GM18517 (cell line): ENCODE measurements at regions not wholly inside any gene's neighbourhood (a gene's known extent, or its start where the extent isn't known, plus 50 kb on each side); places are given as distances from the start of the nearest gene placed in this dataset.

Experiments used
- ATAC-seq: cut with Tn5 transposase; IDR thresholded peaks from one replicate; pipeline ENCODE4 v1.9.1; 2021; ENCODE audit warnings: mild to moderate bottlenecking, moderate library complexity; ENCODE audit not compliant: unreplicated experiment

DNA sequence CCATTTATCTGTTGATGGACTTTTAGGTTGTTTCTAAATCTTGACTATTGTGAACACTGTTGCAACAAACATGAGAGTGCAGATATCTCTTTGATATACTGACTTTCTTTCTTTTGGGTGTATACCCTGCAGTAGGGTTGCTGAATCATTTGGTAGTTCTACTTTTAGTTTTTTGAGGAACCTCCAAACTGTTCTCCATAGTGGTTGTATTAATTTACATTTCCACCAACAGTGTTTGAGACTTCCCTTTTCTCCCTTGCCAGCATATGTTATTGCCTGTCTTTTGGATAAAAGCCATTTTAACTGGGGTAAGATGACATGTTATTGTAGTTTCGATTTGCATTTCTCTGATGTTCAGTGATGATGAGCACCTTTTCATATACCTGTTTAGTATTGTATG, 330.0 kb downstream of the DDX10 start:
- ATAC-seq: no peak

DNA sequence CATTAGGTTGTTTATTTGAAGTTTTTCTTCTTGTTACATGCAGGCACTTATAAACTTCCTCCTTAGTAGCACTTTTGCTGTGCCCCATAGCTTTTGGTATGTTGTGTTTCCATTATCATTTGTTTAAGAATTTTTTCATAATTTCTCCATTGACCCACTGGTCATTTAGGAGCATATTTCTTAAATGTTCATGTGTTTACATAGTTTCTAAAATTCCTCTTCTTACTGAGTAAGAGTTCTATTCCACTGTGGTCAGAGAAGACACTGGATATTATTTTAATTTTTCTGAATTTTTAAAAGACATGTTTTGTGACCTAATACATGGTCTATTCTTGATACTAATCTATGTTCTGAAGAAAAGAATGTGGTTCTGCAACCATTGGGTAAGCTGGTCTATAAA, 333.0 kb downstream of the DDX10 start:
- ATAC-seq: no peak

DNA sequence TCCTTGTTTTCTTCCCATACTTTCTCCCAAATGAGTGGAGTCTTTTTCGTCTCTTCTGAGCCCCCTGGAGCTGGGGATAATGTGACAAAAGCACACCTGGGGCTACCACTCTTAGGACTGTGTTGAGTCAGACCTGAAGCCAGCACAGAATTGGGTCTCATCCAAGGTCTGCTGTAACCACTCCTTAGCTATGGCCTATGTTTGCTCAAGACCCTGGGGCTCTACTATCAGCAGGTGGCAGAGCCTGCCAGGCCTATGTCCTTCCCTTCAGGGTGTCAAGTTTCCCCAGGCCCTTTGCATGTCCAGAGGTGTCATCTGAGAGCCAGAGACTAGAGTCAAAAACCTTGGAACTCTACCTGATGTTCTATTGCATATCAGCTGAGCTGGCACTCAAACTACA, 335.7 kb downstream of the DDX10 start:
- ATAC-seq: no peak

DNA sequence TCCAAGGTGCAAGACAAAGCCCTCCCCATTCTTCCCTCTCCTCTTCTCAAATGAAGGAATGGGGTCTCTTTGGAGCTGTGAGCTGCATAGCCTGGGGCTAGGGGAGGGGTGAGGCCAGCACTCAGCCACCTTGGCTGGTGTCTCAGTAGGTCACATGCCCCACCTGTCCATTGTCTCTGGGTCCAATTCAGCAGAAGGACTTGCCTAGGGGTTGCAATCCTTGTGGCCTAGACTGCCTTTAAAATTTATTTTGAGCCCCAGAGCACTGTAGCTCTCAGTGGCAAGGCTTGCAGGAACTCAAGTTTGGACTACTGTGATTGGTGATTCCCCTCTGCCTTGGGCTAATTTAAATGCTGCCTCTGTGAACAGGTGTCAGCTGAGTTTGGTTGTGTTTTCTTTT, 336.7 kb downstream of the DDX10 start:
- no peak for ATAC-seq

DNA sequence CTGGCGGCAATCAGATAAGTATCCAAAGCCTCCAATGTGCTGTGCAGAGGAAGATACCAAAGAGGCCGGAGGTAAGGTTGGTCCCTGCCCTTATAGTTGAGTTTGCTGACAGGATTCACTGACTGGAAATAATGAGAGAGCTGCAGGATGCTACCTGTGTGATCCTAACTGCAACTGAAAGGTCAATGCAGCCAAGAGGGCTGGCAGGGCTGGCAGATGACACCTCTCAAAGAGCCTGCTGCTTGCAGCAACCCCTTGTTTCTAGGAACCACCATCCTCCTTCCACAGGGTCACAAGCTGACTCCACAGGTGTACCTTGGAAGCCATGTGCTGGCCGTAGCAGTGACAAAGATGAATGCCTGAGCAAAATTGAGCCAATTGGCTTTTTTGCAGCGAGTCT, 348.1 kb downstream of the DDX10 start:
- no peak for ATAC-seq

DNA sequence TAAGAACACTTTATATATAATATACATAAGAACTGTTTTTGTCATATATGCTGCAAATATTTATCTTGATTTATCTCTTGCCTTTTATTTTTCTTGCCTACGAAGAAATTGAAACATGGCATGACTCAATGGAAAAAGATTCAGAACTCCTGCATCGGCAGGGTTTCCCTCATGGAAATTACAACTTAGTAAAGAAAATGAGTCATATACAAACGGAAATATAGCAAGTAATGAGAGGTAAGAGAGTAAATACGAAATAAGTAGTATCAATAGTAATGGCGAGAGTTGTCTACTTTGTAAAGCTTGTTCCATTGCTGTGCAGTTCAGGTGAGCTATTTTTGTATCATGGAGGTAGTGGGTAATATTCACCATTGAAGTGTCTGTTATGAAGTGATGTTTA, 350.4 kb downstream of the DDX10 start:
- no peak for ATAC-seq

DNA sequence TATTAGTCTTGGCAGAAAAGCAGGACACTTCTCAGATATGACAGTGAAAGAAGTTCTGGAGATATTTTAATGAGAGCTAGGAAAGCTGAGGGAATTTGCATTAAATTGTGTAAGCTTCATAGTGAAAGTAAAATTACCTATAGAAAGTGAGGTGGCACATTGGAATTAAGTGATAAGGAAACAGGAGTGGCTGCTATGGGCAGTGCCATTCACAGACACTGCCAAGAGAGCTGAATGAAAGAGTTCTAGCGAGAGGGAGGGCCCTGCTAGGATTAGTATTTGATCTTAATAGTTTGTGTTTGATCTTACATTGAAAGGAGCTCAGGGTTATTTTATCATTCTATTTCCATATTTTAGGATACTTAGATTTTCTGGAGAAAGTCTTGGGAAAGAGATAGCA, 351.9 kb downstream of the DDX10 start:
- ATAC-seq: no peak

DNA sequence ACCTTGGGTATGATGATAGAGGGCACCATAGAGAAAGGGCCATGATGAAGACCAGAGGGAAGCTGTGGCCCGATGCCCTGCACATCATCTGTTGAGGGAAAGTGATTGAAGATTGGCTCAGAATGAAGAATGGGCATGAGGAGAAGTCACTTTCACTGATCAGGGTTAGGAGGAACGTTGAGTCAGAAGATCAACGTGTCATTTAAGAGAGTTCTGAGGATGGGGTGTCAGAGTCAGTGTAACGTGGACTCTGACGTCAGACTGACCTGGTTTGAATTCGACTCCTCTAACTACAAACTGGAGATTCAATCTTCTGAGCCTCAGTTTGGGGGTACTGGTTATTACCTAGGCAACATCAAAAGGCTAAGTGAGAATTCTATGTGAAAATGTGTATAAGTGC, 352.6 kb downstream of the DDX10 start:
- ATAC-seq: no peak

DNA sequence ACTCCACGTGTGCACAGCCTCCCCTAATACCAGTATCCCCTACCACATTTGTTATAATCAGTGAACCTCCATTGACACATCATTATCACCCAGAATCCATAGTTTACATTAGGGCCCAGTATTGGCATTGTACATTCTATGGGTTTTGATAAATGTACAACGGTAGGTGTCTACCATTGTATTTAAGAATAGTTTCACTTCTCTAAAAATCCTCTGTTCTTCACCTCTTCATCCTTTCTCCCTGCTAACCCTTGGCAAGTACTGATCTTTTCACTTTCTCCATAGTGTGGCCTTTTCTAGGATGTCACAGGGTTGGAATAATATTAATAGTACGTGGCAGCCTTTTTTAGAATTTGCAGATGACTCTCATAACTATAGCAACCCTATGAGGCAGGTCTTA, 353.8 kb downstream of the DDX10 start:
- no peak for ATAC-seq

DNA sequence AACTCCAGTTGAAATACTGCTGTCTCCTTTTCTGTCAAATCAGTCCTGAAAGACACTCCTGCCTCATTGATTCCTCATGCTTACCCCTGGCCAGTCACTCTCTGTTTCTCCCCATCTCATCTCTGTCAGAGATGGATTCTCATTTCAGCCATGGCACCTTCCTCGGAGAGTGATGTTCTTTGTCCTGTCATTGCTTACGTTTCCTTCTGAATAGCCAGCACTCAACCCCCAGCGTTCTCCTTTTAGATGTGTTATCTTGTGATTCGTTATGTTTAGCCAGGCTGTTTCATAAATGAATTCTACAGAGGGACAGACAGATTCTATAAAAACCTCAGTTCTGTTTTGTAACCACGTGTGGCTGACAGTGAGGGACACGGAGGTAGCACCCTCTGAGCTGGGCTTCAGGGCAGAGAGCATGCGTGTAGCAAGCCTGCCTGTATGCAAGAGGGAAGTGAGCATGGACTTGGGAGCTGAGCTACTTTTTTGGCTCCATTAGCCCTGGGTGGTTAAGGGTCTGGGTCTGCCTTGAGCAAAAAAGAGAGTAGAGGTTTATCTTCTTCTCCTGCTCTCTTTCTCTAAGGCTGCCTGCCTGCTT, 354.6 kb downstream of the DDX10 start:
- ATAC-seq: no peak

DNA sequence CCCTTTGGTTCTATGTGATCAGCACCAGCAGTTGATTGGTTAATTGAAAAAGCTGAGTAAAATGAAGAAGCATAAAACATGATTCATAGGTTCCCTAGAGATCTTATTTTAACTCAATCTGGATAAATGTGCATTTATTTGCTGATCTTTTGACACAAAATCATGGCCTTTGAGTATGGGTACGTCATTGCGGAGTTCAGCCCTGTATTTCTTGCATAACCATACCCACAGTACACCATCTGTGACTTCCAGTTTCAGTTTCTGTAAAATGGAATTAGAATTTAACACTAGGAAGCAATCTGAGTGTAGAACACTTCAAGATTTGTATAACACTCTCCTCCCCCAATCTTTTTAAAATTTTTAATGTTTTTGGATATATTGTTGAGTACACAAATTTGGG, 358.2 kb downstream of the DDX10 start:
- ATAC-seq: no peak

DNA sequence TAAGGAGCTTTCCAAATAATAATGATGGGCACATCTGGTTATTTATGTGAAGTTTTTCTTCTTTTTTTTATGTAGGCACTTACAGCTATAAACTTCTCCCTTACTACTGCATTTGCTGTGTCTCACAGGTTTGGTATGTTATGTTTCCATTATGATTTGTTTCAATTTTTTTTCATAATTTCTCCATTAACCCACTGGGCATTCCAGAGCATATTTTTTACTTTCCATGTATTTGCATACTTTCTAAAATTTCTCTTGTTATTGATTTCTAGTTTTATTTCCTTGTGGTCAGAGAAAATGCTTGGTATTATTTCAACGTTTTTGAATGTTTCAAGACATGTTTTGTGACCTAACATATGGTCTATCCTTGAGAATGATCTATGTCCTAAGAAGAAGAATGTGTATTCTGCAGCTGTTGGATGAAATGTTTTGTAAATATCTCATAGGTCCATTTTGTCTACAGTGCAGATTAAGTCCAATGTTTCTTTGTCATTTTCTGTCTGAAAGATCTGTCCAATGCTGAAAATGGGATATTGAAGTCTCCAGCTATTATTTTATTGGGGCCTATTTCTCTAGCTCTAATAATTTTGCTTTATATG, 362.1 kb downstream of the DDX10 start:
- ATAC-seq: no peak

DNA sequence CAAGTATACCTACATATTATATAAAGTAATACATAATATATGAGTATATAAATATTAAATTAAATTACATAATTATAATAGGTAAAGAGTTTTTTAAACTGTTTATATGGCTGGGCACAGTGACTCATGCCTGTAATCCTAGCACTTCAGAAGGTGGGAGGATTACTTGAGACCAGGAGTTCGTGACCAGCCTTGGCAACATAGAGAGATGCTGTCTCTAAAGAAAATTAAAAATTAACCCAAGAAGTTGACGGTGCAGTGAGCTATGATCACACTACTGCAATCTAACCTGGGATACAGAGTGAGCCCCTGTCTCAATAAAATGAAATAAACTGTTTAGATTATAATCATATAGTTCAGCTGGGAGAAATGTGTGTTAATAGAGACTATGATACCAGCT, 363.0 kb downstream of the DDX10 start:
- ATAC-seq: no peak

DNA sequence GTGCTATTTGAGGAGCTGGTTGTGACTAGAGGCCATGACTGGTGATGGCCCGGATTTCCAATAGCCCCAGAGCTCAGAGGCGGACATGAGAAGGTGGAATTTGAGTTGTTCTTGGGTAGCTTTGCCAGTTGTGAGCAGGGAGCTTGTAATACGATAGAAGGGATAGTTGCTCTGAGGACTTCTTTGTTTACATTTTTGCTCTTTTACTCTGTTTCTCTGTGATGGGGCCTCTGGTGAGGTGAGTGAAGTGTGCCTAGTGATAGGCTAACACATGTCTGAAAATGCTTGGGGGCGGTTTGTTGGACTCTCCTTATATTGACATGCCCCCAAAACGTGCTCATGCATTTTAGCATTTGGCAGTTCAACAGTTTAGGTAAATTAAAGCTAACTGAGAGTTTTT, 365.1 kb downstream of the DDX10 start:
- ATAC-seq: no peak

DNA sequence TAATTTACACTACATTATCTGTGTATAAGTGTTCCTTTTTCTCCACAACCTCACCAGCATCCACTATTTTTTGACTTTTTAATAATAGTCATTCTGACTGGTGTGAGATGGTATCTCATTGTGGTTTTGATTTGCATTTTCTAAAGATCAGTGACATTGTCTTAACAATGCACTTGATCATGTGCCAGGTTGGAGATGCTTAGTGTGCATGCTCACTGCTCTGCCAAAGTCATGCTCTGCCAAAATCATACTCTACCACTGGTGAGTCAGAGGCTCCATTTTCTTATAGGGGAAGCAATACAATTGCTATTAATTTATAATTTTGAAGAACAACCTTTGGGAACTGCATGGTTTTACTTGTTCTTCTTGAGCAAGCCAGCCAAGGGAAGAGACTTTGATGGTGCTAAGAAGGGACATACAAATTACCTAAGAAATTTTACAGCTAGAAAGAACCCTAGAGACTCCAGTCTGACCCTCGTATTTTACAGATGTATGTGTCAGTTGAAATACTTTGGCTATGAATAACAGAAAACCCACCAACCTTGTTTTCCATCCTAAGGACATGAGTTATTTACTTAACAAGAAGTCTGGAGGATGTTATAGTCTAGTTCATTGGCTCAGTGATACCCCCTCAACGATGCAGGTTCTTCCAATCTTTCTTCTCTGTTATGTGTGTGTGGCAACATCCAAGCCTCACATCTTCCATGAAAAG, 368.9 kb downstream of the DDX10 start:
- ATAC-seq: no peak

DNA sequence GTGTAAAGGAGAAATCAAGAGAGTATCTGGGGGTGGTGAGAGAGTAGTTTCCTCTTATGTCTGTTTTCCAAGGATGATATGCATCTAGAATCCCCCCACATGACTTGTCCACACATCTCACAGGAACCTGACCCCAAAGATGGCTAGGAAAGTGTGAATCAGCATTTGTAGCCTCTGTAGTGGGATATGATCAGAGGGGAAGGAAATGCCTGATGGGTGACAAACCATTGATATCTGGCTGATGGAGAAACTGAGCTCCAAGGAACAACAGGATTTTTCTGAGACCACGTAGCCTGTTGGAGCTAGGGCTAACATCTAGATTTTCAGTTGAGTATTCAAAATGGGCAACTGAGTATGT, 369.4 kb downstream of the DDX10 start:
- no peak for ATAC-seq

DNA sequence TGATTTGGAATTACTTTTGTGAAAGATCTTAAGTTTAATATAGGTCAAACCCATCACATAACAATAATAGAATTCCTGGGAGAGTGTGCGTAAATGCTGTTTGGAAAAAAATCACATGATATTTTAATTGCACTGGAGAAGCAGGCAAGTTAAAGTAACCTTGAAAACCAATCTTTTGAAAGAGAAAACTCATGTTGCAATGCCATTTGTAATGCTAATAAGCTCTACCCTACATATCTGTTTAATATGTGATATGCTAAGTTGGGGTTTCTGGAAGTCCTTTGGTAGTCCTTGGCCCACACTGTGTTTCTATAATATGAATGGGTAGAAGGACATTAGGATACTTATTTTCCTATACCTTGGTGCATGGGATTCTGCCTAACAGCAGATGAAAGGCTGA, 370.4 kb downstream of the DDX10 start:
- ATAC-seq: no peak

DNA sequence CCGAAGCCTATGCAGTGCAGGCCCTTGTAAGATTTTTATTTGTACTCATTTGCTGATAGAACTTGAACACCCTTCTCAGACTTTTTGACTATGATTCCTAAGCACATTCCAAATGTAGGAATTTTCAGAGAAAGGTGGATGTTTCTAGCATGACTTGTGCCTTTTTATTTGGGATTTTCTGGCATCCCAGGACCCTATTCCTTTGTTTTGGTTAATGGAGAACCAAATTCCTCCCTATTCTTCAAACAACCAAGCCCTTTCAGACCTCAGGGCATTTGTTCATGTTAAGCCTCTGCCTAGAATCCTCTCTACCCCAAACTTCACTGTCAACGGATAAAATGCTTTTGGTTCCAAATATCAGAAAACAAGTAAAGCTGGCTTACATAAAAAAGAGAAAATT, 371.1 kb downstream of the DDX10 start:
- ATAC-seq: no peak

DNA sequence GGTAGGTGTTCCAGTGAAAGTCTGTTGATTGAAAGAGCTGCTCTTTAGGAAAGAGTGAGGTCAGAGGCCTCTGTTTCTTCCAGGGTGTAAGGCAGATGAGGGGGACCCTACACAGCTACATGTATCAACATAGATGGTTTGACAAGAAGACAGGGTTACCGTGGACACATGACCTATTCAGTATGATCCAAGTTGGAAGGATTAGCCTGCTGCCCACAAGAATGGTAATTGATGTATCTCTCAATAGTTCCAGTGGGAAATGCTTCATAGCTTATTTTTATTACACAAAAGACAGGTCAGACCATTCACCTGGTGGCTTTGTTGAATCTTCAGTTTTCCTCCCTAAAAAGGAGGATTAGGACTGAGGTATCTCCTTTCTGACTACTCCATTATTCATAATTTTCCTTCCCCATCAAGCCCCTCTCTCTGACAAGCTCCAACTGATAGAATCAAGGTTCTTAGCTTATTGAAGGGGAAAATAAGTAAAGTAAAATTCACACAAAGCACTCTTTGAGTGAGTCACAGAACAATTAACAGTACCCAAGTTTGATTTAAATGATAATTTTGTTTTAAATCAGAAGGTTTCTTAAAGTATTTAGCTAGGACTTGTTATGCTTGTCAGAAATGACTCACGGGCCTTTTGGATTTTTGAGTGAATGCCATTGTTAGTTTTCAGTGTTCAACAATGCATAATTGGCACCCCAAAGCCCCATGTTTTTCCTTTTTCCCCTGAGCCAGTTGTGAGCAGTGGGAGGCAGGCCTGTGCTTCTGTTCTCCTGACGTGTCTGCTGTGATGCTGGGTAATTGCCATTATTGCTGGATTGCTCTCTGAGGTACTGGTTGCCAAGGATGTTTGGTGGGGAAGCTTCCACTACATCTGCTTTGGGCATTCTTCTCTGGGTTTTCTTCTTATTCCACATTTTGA, 373.2 kb downstream of the DDX10 start:
- ATAC-seq: no peak

DNA sequence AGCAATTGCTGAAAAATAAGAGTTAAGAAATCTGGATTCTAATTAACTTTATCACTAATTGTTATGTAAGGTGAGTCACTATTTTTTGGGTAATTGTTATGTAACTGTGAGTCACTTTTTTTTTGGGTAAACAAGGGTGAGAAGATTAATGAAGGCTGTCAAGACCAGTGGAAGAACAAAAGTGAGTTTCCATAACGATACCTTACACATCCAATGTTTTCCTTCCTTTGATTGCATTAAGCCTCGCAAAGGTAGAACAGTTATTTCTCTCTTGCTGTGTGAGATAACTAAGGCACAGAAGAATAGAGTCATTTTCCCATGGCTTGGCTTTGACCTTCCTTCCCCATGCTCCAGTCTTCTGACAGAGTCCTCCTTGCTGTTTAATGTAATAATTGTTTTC, 374.7 kb downstream of the DDX10 start:
- no peak for ATAC-seq

DNA sequence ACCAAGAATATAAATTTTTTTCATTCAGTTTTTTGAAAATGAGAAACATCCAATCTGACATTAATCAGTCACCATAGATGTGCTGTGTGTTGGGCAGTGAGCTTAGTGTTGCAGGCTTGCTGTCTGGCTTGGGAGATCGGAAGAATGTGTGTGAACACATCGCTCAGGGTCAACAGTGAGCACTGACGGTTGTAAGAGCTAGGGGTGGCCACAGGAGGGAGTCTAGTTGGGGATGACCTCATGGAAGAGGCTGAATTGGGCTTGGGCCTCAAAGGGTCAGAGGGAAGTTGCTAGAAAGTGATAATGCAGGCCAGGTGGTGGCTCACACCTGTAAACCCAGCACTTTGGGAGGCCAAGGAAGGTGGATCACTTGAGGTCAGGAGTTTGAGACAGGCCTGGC, 375.4 kb downstream of the DDX10 start:
- ATAC-seq: no peak

DNA sequence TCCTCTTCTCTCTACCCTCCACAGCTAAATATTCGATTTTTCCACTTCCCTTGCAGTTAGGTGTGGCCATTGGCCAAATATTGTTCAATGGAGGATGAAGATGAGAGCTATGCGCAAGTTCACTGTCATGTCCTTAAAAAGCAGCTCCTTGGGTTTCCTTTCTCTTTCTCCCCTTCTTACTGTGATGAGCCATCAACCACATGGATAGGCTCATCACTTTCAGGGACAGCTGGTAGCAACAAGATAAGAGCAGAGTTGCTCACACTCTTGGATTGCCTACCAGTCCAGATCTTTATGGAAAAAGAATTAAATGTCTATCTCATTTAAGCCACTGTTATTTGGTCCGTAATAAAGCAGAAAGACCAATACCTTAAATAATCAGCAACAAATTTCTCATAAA, 377.0 kb downstream of the DDX10 start:
- ATAC-seq: no peak
